Choroid plexus epithelial cell (primary cell): ENCODE measurements at regions not wholly inside any gene's neighbourhood (a gene's known extent, or its start where the extent isn't known, plus 50 kb on each side); places are given as distances from the start of the nearest gene placed in this dataset.

ENCODE experiments used
- DNase-seq: peaks from one replicate; pipeline ENCODE4 v3.0.0-alpha.2; 2010; ENCODE audit warnings: low read depth
- H3K4me3 ChIP-seq: 2 replicates; pipeline ENCODE4 v1.5.1; 2011; ENCODE audit warnings: low read depth, mild to moderate bottlenecking, control low read depth, low read length, moderate library complexity
- TF ChIP-seq, protein P1 (sequence below): conservative IDR thresholded peaks from 2 replicates; pipeline ENCODE4 v1.5.1; 2011; ENCODE audit warnings: low read depth, mild to moderate bottlenecking, control low read depth, inconsistent platforms, low read length, moderate library complexity

GRCh38 chr3:82739390-82739789 is 977.9 kb upstream of the GBE1 start:
- no peak overlapping the region for H3K4me3 ChIP-seq
- DNase-seq, result peak; percentile 38
- TF ChIP-seq, protein P1, sequence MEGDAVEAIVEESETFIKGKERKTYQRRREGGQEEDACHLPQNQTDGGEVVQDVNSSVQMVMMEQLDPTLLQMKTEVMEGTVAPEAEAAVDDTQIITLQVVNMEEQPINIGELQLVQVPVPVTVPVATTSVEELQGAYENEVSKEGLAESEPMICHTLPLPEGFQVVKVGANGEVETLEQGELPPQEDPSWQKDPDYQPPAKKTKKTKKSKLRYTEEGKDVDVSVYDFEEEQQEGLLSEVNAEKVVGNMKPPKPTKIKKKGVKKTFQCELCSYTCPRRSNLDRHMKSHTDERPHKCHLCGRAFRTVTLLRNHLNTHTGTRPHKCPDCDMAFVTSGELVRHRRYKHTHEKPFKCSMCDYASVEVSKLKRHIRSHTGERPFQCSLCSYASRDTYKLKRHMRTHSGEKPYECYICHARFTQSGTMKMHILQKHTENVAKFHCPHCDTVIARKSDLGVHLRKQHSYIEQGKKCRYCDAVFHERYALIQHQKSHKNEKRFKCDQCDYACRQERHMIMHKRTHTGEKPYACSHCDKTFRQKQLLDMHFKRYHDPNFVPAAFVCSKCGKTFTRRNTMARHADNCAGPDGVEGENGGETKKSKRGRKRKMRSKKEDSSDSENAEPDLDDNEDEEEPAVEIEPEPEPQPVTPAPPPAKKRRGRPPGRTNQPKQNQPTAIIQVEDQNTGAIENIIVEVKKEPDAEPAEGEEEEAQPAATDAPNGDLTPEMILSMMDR, result no peak

DNA sequence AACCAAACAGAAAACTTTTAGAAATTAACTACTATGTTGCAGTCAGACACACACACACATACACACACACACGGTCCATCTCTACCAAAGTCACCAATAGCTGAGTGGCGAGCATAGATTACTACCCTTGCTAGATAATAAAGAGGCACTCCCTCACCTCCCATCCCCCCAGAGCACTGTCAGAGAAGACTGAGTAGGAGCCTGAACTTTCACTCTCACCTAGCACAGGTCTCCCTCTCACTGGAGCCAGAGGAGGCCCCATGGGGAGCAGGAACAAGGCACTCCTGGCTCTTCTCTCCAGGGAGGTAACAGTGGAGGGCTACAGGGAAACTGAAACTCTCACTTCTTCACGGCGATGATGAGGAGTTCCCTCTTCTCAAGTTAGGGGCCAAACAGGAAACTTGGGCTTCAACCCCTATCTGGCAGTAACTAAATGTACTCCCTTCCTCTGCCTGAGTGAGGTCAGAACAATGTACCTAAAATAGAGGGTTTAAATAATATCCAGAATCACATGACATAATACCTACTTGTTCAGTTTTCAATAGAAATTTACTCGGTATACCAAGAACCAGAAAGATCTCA is 975.3 kb upstream of the GBE1 start:
- no peak overlapping the region for H3K4me3 ChIP-seq
- TF ChIP-seq, protein P1, result no peak
- no peak for DNase-seq

DNA sequence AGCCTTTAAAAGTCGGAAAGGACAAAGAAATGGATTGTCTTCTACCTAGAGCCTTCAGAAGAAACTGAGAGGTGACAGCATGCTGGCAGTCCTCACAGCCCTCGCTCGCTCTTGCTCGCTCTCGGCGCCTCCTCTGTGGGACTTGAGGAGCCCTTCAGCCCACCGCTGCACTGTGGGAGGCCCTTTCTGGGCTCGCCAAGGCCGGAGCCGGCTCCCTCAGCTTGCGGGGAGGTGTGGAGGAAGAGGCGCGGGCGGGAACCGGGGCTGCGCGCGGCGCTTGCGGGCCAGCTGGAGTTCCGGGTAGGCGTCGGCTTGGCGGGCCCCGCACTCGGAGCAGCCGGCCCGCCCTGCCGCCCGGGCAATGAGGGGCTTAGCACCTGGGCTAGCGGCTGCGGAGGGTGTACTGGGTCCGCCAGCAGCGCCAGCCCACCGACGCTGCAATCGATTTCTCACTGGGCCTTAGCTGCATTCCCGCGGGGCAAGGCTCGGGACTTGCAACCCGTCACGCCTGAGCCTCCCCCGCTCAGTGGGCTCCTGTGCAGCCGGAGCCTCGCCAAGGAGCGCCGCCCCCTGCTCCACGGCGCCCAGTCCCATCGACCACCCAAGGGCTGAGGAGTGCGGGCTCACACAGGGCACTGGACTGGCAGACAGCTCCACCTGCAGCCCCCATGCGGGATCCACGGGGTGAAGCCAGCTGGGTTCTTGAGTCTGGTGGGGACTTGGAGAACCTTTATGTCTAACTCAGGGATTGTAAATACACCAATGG is 953.8 kb upstream of the GBE1 start:
- TF ChIP-seq, protein P1, result no peak
- H3K4me3 ChIP-seq, result no peak overlapping the region
- DNase-seq, result no peak

DNA sequence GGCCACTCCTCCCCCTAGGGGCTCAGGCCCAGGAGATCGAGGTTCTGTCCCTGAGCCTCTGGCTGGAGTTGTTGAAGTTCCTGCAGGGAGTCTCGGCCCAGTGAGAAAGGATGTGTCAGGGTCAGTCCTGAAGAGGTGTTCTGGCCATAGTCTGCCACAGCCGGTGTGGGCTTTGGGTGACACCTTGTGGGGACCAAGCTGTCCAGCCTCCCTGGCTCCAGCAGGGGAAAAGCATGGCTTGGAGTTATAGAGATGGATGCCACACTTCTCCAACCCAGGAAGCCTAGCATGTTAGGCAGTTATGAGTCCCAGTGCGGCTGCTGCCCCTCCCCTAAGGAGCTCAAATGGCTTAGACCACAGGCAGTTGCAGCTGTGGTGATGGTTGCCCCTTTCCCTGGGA is 945.6 kb upstream of the GBE1 start:
- TF ChIP-seq, protein P1, result peak; percentile 33
- no peak overlapping the region for H3K4me3 ChIP-seq
- DNase-seq, result no peak

- peak; percentile 61 for DNase-seq
- H3K4me3 ChIP-seq, result no peak overlapping the region
- TF ChIP-seq, protein P1, result no peak
Measured at GRCh38 chr3:82685761-82686160, 924.3 kb upstream of the GBE1 start.

GRCh38 chr3:82676356-82677026 is 915.0 kb upstream of the GBE1 start:
- H3K4me3 ChIP-seq, result no peak overlapping the region
- TF ChIP-seq, protein P1, result no peak
- peak; percentile 16 for DNase-seq
